Skeletal muscle tissue (tissue), 3 donors: ENCODE measurements at regions not wholly inside any gene's neighbourhood (a gene's known extent, or its start where the extent isn't known, plus 50 kb on each side); places are given as distances from the start of the nearest gene placed in this dataset.

Source experiments
- H3K27ac ChIP-seq: one replicate; pipeline ENCODE4 v1.7.0; 2013; ENCODE audit warnings: mild to moderate bottlenecking, low read depth, low read length, inconsistent platforms
- H3K27me3 ChIP-seq, 3 donors: one replicate each; pipeline ENCODE4 v1.7.0; 2013; ENCODE audit warnings: low read length in 3 of 3; ENCODE audit not compliant: control insufficient read depth in 3 of 3, insufficient read depth in 3 of 3
- H3K36me3 ChIP-seq, 3 donors: one replicate each; pipeline ENCODE4 v1.7.0; 2013; ENCODE audit warnings: low read length in 3 of 3; ENCODE audit not compliant: control insufficient read depth in 3 of 3, insufficient read depth in 3 of 3
- H3K4me1 ChIP-seq, 3 donors: one replicate each; pipeline ENCODE4 v1.7.0; 2013; ENCODE audit warnings: low read length in 3 of 3, mild to moderate bottlenecking in 3 of 3; ENCODE audit not compliant: control insufficient read depth in 3 of 3, insufficient read depth in 3 of 3
- H3K4me3 ChIP-seq, 3 donors: one replicate each; pipeline ENCODE4 v1.7.0; 2013; ENCODE audit warnings: low read length in 3 of 3
- H3K9ac ChIP-seq, 3 donors: one replicate each; pipeline ENCODE4 v1.7.0; 2013; ENCODE audit warnings: low read length in 3 of 3, mild to moderate bottlenecking in 3 of 3, moderate library complexity in 2 of 3, low read depth in 1 of 3
- H3K9me3 ChIP-seq, 3 donors: one replicate each; pipeline ENCODE4 v1.7.0; 2013; ENCODE audit warnings: low read length in 3 of 3; ENCODE audit not compliant: control insufficient read depth in 3 of 3
- donor health status: Osteomylitis.

GRCh38 chr10:53269482-53269881 is 496.9 kb upstream of the MBL2 start:
- Histone ChIP-seq H3K27me3 (no peaks in the 10 kb centered on the region), H3K27ac (no peak overlapping the region), H3K36me3 (no peaks in the 10 kb centered on the region), H3K4me3 (no peak overlapping the region), H3K9ac (no peak overlapping the region), H3K4me1 (no peaks in the 10 kb centered on the region), H3K9me3 (no peaks in the 10 kb centered on the region)

GRCh38 chr10:53260213-53260612 is 487.6 kb upstream of the MBL2 start:
- Histone ChIP-seq H3K9me3 (no peaks in the 10 kb centered on the region), H3K36me3 (no peaks in the 10 kb centered on the region), H3K27me3 (no peaks in the 10 kb centered on the region), H3K9ac (no peak overlapping the region), H3K27ac (no peak overlapping the region), H3K4me3 (no peak overlapping the region), H3K4me1 (no peaks in the 10 kb centered on the region)

GRCh38 chr10:53256623-53257022 is 484.0 kb upstream of the MBL2 start:
- Histone ChIP-seq H3K36me3 (no peaks in the 10 kb centered on the region), H3K27me3 (no peaks in the 10 kb centered on the region), H3K4me3 (no peak overlapping the region), H3K9ac (no peak overlapping the region), H3K4me1 (no peaks in the 10 kb centered on the region), H3K9me3 (no peaks in the 10 kb centered on the region), H3K27ac (no peak overlapping the region)

GRCh38 chr10:53255661-53256205 is 483.1 kb upstream of the MBL2 start:
- H3K27me3 ChIP-seq = no peaks in the 10 kb centered on the region
- no peak overlapping the region for H3K9ac ChIP-seq
- no peaks in the 10 kb centered on the region for H3K36me3 ChIP-seq
- H3K4me3 ChIP-seq = no peak overlapping the region
- no peaks in the 10 kb centered on the region for H3K4me1 ChIP-seq
- H3K9me3 ChIP-seq = no peaks in the 10 kb centered on the region
- no peak overlapping the region for H3K27ac ChIP-seq

- no peaks in the 10 kb centered on the region for H3K4me1 ChIP-seq
- no peaks in the 10 kb centered on the region for H3K27me3 ChIP-seq
- no peak overlapping the region for H3K4me3 ChIP-seq
- H3K36me3 ChIP-seq = no peaks in the 10 kb centered on the region
- no peak overlapping the region for H3K9ac ChIP-seq
- no peaks in the 10 kb centered on the region for H3K9me3 ChIP-seq
- H3K27ac ChIP-seq = no peak overlapping the region
Measured at GRCh38 chr10:53253221-53253620, 480.6 kb upstream of the MBL2 start.

- Histone ChIP-seq H3K36me3 (no peaks in the 10 kb centered on the region), H3K27me3 (no peaks in the 10 kb centered on the region), H3K4me1 (no peaks in the 10 kb centered on the region), H3K27ac (no peak overlapping the region), H3K9me3 (no peaks in the 10 kb centered on the region), H3K9ac (no peak overlapping the region), H3K4me3 (no peak overlapping the region)
Measured at GRCh38 chr10:53239873-53240272, 467.3 kb upstream of the MBL2 start.

GRCh38 chr10:53236941-53237340 is 464.4 kb upstream of the MBL2 start:
- H3K27ac ChIP-seq = no peak overlapping the region
- no peaks in the 10 kb centered on the region for H3K36me3 ChIP-seq
- H3K4me3 ChIP-seq = no peak overlapping the region
- H3K4me1 ChIP-seq = no peaks in the 10 kb centered on the region
- H3K27me3 ChIP-seq = no peaks in the 10 kb centered on the region
- H3K9me3 ChIP-seq = no peaks in the 10 kb centered on the region
- no peak overlapping the region for H3K9ac ChIP-seq

- no peak overlapping the region for H3K27ac ChIP-seq
- no peaks in the 10 kb centered on the region for H3K36me3 ChIP-seq
- no peak overlapping the region for H3K9ac ChIP-seq
- no peak overlapping the region for H3K4me3 ChIP-seq
- H3K27me3 ChIP-seq = no peaks in the 10 kb centered on the region
- no peaks in the 10 kb centered on the region for H3K4me1 ChIP-seq
- H3K9me3 ChIP-seq = no peaks in the 10 kb centered on the region
Measured at GRCh38 chr10:53233749-53234148, 461.2 kb upstream of the MBL2 start.

- Histone ChIP-seq H3K36me3 (no peaks in the 10 kb centered on the region), H3K27ac (no peak overlapping the region), H3K4me3 (no peak overlapping the region), H3K4me1 (no peaks in the 10 kb centered on the region), H3K27me3 (no peaks in the 10 kb centered on the region), H3K9ac (no peak overlapping the region), H3K9me3 (no peaks in the 10 kb centered on the region)
Measured at GRCh38 chr10:53230651-53231050, 458.1 kb upstream of the MBL2 start.

- H3K27ac ChIP-seq = no peak overlapping the region
- no peaks in the 10 kb centered on the region for H3K27me3 ChIP-seq
- H3K9me3 ChIP-seq = no peaks in the 10 kb centered on the region
- no peak overlapping the region for H3K4me3 ChIP-seq
- H3K4me1 ChIP-seq = no peaks in the 10 kb centered on the region
- no peak overlapping the region for H3K9ac ChIP-seq
- no peaks in the 10 kb centered on the region for H3K36me3 ChIP-seq
Measured at GRCh38 chr10:53223851-53224250, 451.3 kb upstream of the MBL2 start.

GRCh38 chr10:53222806-53223205 is 450.2 kb upstream of the MBL2 start:
- Histone ChIP-seq H3K9me3 (no peaks in the 10 kb centered on the region), H3K27ac (no peak overlapping the region), H3K4me3 (no peak overlapping the region), H3K36me3 (no peaks in the 10 kb centered on the region), H3K4me1 (no peaks in the 10 kb centered on the region), H3K9ac (no peak overlapping the region), H3K27me3 (no peaks in the 10 kb centered on the region)
